Stimulated activated memory B cell treated with anti-CD40 and anti-IgM and Interleukin-4, amounts not matched to agents 10 μg/mL and 1 μg/mL and 100 μg/mL, for 72 hours (primary cell): ENCODE measurements at regions not wholly inside any gene's neighbourhood (a gene's known extent, or its start where the extent isn't known, plus 50 kb on each side); places are given as distances from the start of the nearest gene placed in this dataset.
"Not testable (repeated sequence)": the region's sequence is repeated elsewhere in the genome, so short reads cannot be mapped to it uniquely, and the experiment has no call there.

Experiments
- ATAC-seq: fragments of 150-1000 bp; cut with Tn5 transposase; 2 replicates; pipeline ENCODE4 v1.10.0; 2021
- H3K27ac Mint-ChIP-seq: one replicate; pipeline ENCODE4 v1.8.0; 2022; ENCODE audit warnings: mild to moderate bottlenecking, mixed read lengths
- H3K27me3 Mint-ChIP-seq: one replicate; pipeline ENCODE4 v1.8.0; 2022; ENCODE audit warnings: mixed read lengths
- H3K36me3 Mint-ChIP-seq: one replicate; pipeline ENCODE4 v1.8.0; 2022; ENCODE audit warnings: mixed read lengths
- H3K4me1 Mint-ChIP-seq: one replicate; pipeline ENCODE4 v1.8.0; 2022; ENCODE audit warnings: mixed read lengths
- H3K4me3 Mint-ChIP-seq: one replicate; pipeline ENCODE4 v1.8.0; 2022; ENCODE audit warnings: mild to moderate bottlenecking, moderate library complexity, mixed read lengths
- H3K9me3 Mint-ChIP-seq: one replicate; pipeline ENCODE4 v1.8.0; 2022; ENCODE audit warnings: mixed read lengths

DNA sequence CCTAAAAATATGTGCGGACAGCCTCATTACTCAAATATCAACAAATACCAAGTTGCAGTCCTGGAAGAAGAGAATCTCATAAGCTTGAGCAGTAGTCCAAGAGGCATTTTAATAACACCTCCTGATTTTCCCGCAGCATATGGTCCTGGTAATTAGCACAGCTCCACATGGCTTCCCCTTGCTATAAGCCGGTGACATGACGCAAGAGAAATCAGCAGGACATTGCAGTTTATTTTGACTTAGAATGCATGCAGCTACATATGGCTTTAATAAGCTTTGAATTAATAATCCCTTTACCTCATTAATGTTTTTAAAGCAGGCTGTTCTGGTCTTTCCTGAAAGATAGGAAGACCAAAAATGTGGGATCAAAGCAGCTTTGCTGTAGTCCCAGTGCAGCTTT is 137.6 kb downstream of the RAMP3 start:
- no peaks in the 10 kb centered on the region for H3K4me1 Mint-ChIP-seq
- H3K27ac Mint-ChIP-seq = no peak overlapping the region
- no peak for ATAC-seq
- peaks cover 49% of the 10 kb centered on the region for H3K27me3 Mint-ChIP-seq
- H3K4me3 Mint-ChIP-seq = no peak overlapping the region
- no peaks in the 10 kb centered on the region for H3K36me3 Mint-ChIP-seq
- H3K9me3 Mint-ChIP-seq = no peaks in the 10 kb centered on the region

DNA sequence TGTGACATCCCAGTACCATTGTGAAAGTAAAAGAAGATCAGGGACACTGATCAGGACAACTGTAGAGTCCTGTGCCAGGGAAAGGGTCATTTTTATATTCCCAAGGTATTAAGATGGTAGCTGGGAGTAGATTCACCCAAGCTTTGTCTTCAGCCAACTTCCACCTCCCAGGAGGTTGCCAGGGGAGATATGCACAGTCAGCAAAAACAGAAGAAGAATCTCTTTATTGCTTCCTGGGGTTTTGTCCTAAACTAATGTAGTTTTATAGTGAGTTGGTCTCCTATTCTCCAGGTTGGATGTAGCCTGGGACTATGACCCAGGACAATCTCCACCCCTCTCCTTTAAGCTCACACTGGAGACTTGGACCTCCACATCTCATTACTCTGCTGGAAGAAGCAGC is 139.2 kb downstream of the RAMP3 start:
- Mint-ChIP-seq H3K27ac (no peak overlapping the region), H3K9me3 (peaks cover 4% of the 10 kb centered on the region), H3K27me3 (peaks cover 61% of the 10 kb centered on the region), H3K4me3 (no peak overlapping the region), H3K4me1 (no peaks in the 10 kb centered on the region), H3K36me3 (no peaks in the 10 kb centered on the region)
- ATAC-seq = no peak

DNA sequence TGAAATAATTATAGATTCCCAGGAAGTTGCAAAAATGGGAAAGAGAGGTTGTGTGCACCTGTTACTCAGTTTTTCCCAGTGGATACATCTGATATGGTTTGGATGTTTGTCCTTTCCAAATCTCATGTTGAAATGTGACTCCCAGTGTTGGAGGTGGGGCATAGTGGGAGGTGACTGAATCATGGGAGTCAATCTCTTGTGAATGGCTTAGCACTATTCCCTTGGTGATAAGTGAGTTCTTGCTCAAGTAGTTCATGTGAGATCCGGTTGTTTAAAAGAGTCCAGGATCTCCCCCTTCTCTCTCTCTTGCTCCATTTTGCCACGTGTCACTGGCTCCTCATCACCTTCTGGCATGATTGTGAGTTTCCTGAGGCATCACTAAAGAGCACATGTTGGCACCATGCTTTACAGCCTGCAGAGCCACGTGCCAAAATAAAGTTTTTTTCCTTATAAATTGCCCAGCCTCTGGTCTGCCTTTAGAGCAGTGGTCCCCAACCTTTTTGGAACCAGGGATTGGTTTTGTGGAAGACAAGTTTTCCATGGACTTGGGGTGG is 149.2 kb downstream of the RAMP3 start:
- peaks cover 21% of the 10 kb centered on the region for H3K9me3 Mint-ChIP-seq
- no peak overlapping the region for H3K27ac Mint-ChIP-seq
- no peaks in the 10 kb centered on the region for H3K36me3 Mint-ChIP-seq
- peaks cover 27% of the 10 kb centered on the region for H3K27me3 Mint-ChIP-seq
- ATAC-seq = no peak
- H3K4me1 Mint-ChIP-seq = no peaks in the 10 kb centered on the region
- H3K4me3 Mint-ChIP-seq = no peak overlapping the region

DNA sequence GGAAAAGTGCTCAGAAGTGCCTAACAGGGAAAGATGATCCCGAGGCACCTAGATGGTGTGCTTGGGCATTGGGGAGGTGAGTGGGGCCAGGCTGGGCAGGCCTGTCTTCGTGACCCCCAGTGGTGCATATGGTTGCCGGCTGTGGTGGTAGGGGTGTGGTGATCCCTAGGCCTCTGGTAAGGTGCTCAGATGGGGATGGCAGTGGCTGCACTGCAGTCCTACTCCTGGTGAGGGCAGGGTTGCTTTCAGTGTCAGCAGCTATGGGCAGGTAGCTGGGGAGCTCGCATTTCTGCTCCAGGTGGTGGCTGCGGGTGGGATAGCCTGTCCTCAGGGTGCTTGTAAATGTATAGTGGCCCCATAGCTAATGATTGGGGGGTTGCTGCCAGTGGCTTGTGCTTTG is 154.0 kb downstream of the RAMP3 start:
- H3K27me3 Mint-ChIP-seq = peaks cover 26% of the 10 kb centered on the region
- H3K4me3 Mint-ChIP-seq = no peak overlapping the region
- no peak overlapping the region for H3K27ac Mint-ChIP-seq

DNA sequence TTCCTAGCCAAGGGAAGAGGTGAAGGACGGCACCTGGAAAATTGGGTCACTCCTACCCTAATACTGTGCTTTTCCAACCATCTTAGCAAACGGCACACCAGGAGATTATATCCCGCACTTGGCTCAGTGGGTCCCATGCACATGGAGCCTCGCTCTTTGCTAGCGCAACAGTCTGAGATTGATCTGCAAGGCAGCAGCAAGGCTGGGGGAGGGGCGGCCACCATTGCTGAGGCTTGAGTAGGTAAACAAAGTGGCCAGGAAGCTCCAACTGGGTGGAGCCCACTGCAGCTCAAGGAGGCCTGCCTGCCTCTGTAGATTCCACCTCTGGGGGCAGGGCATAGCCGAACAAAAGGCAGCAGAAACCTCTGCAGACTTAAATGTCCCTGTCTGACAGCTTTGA is 157.9 kb downstream of the RAMP3 start:
- not testable (repeated sequence) for H3K27ac Mint-ChIP-seq, H3K36me3 Mint-ChIP-seq, ATAC-seq, H3K4me3 Mint-ChIP-seq, H3K4me1 Mint-ChIP-seq
- Mint-ChIP-seq H3K9me3 (peaks cover 18% of the 10 kb centered on the region), H3K27me3 (peaks cover 39% of the 10 kb centered on the region)

More for the DNA sequence above, 154.0 kb downstream of the RAMP3 start:
- Mint-ChIP-seq H3K4me1 (no peaks in the 10 kb centered on the region), H3K36me3 (no peaks in the 10 kb centered on the region), H3K9me3 (peaks cover 23% of the 10 kb centered on the region)
- ATAC-seq = no peak

DNA sequence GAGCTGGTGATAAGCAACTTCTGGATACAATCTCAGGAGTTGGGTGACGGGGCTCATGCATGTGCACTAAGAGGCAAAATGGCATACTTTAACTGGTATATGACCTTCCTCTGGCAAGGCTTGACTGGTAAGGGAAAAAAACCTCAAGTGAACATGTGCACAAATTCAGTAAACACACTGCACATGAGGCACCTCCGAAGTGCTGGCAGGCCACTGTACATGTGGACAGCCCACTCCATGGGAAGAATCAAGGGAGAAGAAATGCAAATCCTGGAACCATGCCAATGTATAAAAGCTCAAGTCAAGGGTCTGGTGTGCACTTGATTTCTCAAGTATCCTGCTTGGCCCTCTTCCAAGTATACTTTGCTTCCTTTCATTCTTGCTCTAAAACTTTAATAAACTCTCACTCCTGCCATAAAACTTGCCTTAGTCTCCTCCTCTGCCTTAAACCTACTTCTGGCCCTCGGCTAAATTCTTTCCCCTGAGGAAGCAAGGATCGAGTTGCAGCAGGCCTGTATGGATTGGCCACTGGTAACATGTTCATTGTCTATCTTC is 167.2 kb downstream of the RAMP3 start:
- no peaks in the 10 kb centered on the region for H3K36me3 Mint-ChIP-seq
- H3K4me1 Mint-ChIP-seq = no peaks in the 10 kb centered on the region
- H3K4me3 Mint-ChIP-seq = no peak overlapping the region
- peaks cover 12% of the 10 kb centered on the region for H3K27me3 Mint-ChIP-seq
- no peak for ATAC-seq
- peaks cover 2% of the 10 kb centered on the region for H3K9me3 Mint-ChIP-seq
- H3K27ac Mint-ChIP-seq = no peak overlapping the region

DNA sequence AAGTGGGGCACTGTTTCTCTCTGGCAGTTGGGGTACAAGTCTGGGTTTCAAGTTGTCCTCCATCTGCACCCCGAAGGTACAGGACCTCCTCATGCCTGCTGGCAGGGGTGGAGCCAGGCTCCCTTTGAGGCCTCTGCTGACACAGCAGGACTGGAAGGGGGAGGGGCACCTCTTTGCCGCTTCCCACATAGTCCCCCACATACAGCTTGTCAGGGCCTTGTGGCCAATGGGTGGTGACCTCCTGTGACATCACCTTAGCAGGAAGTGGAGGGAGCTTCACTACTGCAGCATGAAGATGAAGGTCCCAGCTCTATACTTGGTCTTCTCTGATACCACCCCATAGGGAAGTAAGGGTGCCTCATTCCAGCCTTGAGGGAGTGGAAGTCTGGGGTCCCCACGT is 167.8 kb downstream of the RAMP3 start:
- Mint-ChIP-seq H3K4me1 (no peaks in the 10 kb centered on the region), H3K27ac (no peak overlapping the region), H3K27me3 (peaks cover 12% of the 10 kb centered on the region), H3K9me3 (no peaks in the 10 kb centered on the region), H3K4me3 (no peak overlapping the region), H3K36me3 (no peaks in the 10 kb centered on the region)
- peak; percentile 24 for ATAC-seq

DNA sequence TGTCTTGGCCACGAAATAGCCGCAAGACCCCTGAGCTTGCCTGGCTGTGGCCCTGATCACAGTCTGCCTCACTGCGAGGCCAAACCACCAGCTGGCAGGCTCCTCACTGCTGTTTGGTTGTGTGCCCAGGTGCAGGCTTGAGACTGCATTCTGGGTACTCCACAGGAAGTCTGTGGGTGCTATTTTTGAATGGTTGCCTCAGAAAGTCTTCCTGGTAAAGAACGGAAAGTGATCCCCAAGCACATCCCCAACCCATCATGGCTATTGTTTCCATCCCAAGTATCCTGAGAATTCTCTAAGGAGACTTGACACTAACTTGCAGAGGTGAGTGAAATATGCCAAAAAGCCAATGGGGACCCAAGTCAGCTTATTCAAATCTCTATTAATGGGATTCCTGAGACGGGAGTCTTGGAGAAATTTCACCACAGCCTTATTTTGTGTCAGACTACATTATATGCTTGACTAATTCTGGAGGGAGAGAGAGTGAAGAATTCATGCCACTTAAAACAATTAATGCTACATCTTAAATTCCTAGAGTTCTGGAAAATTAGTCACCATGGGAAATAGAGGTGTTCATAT is 170.9 kb downstream of the RAMP3 start:
- Mint-ChIP-seq H3K27me3 (peaks cover 27% of the 10 kb centered on the region), H3K4me1 (no peaks in the 10 kb centered on the region), H3K36me3 (no peaks in the 10 kb centered on the region), H3K27ac (no peak overlapping the region), H3K4me3 (no peak overlapping the region), H3K9me3 (peaks cover 7% of the 10 kb centered on the region)
- no peak for ATAC-seq

DNA sequence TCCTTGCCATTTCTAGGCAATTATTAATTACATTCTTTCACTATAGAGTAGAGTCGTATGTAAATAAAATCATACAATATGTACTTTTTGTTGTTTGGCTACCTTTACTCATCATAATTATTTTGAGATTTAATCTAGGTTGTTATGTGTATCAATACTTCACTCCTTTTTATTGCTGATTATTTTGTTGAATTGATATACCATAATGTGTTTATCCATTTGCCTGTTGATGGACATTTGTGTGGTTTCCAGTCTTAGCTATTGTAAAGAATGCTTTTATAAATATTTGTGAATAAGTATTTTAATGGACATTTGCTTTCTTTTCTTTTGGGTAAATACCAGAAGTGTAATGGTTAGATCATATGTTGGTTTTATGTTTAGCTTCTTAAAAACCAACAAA is 174.0 kb downstream of the RAMP3 start:
- H3K36me3 Mint-ChIP-seq = no peaks in the 10 kb centered on the region
- no peaks in the 10 kb centered on the region for H3K4me1 Mint-ChIP-seq
- no peak overlapping the region for H3K4me3 Mint-ChIP-seq
- H3K9me3 Mint-ChIP-seq = peaks cover 19% of the 10 kb centered on the region
- H3K27me3 Mint-ChIP-seq = peaks cover 58% of the 10 kb centered on the region
- ATAC-seq = no peak
- H3K27ac Mint-ChIP-seq = no peak overlapping the region

DNA sequence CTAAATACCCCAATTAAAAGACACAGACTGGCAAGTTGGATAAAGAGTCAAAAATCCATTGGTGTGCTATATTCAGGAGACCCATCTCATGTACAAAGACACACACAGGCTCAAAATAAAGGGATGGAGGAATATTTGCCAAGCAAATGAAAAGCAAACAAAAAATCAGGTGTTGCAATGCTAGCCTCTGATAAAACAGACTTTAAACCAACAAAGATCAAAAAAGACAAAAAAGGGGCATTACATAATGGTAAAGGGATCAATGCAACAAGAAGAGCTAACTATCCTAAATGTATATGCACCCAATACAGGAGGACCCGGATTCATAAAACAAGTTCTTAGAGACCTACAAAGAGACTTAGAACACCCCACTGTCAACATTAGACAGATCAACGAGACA is 177.4 kb downstream of the RAMP3 start:
- H3K36me3 Mint-ChIP-seq, H3K4me1 Mint-ChIP-seq, ATAC-seq, H3K4me3 Mint-ChIP-seq, H3K27ac Mint-ChIP-seq: not testable (repeated sequence)
- peaks cover 58% of the 10 kb centered on the region for H3K27me3 Mint-ChIP-seq
- H3K9me3 Mint-ChIP-seq = peaks cover 23% of the 10 kb centered on the region

DNA sequence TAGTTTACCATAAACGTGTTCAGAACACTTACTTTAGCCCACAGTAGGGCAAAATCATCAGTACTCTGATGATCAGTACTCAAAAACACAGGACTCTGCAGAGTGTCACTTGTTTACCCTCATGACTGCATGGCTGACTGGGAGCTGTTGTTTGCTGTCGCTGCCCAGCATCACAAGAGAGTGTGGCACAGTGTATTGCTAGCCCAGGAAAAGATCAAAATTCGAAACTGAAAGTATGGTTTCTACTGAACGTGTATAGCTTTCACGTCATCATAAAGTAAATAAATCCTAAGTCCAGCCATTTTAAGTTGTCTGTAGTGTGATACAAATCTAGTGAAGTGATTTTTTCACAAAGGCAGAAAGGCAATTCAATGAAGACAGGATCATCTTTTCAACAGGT is 184.6 kb downstream of the RAMP3 start:
- Mint-ChIP-seq H3K36me3 (no peaks in the 10 kb centered on the region), H3K4me1 (no peaks in the 10 kb centered on the region), H3K9me3 (peaks cover 10% of the 10 kb centered on the region), H3K27me3 (peaks cover 32% of the 10 kb centered on the region), H3K4me3 (no peak overlapping the region), H3K27ac (no peak overlapping the region)
- no peak for ATAC-seq

DNA sequence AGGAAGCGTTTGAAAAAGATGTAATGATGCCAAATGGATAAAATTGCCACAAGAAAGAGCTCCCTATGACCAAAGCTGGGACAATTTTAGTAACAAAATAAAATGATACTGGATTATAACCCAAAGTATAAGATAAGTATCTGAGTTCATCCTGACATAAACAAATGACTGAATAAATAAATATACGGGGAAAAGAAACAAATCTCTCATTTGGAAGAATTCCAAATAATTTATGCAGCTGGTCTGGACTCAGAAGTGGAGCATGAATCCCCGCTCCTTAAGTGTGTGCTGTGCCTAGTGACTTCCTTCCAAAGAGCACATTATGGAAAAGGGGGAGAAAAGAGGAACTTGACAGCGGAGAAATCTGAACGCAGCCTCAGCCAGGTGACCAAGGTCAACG is 186.2 kb downstream of the RAMP3 start:
- no peak for ATAC-seq
- Mint-ChIP-seq H3K36me3 (no peaks in the 10 kb centered on the region), H3K27ac (no peak overlapping the region), H3K9me3 (peaks cover 7% of the 10 kb centered on the region), H3K4me1 (no peaks in the 10 kb centered on the region), H3K27me3 (peaks cover 41% of the 10 kb centered on the region), H3K4me3 (no peak overlapping the region)

DNA sequence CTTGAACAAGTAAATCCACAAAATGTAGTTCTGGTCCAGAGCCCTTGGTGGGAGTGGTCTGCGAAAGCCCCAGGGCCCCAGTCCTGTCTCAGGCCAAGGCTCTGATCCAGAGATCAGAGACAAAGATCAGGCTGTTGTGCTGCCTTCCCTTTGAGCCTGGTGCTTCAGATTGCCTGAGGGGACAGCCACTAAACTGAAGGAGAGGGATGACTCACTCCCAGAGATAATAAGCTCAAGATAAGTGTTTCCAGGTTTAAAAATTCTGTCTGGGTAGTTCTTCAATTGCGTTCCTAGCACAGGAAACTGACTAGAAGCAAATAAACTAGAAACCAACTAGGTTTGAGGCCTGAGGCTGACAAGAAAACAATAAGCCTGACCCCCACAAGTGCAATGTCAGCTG is 190.2 kb downstream of the RAMP3 start:
- no peaks in the 10 kb centered on the region for H3K36me3 Mint-ChIP-seq
- H3K27ac Mint-ChIP-seq = no peak overlapping the region
- peaks cover 35% of the 10 kb centered on the region for H3K27me3 Mint-ChIP-seq
- no peaks in the 10 kb centered on the region for H3K4me1 Mint-ChIP-seq
- ATAC-seq = no peak
- H3K9me3 Mint-ChIP-seq = peaks cover 5% of the 10 kb centered on the region
- H3K4me3 Mint-ChIP-seq = no peak overlapping the region

DNA sequence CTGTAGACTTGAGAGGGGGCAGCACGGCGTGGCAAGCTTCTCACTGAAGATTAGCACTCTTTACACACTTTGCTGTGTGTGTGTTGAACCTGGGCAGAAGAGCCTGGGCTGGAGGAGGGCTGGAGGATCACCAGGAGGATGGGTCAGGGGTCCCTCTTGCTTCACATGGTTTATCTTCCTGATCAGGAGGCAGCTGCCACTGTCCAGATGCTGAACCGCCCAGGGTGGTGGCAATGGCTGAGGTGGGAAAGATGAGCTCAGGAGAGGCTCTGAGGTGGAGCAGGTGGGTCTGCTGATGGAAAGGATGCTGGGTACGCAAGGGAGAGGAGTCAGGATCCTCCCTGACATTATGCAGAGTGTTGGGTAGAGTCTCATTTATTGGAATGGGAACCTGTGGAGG is 191.5 kb downstream of the RAMP3 start:
- no peaks in the 10 kb centered on the region for H3K4me1 Mint-ChIP-seq
- no peaks in the 10 kb centered on the region for H3K9me3 Mint-ChIP-seq

DNA sequence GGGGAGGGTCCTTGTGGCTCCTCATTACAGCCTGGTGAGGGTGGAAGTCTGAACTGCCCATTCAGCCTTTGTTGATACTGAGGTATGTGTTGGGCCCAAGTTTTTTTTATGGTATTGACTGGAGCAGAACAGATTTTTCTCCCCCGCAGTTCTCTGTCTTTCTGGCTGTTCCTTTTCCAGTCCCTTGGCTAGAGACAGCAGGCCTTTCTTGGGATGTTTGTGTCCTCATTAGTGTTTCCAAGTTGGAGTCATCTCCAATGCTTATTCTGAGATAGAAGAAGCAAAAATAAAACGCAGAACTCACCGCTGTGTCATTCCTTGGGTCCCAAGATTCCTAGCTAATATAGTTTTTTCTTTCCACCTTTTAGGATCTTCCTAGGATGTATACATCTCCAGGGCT is 193.3 kb downstream of the RAMP3 start:
- Mint-ChIP-seq H3K36me3 (no peaks in the 10 kb centered on the region), H3K27me3 (peaks cover 46% of the 10 kb centered on the region), H3K4me1 (no peaks in the 10 kb centered on the region), H3K9me3 (no peaks in the 10 kb centered on the region), H3K4me3 (no peak overlapping the region), H3K27ac (no peak overlapping the region)
- ATAC-seq = no peak

More for the DNA sequence above, 191.5 kb downstream of the RAMP3 start:
- ATAC-seq = peak; percentile 38
- no peak overlapping the region for H3K27ac Mint-ChIP-seq
- no peaks in the 10 kb centered on the region for H3K36me3 Mint-ChIP-seq
- peaks cover 37% of the 10 kb centered on the region for H3K27me3 Mint-ChIP-seq
- no peak overlapping the region for H3K4me3 Mint-ChIP-seq

DNA sequence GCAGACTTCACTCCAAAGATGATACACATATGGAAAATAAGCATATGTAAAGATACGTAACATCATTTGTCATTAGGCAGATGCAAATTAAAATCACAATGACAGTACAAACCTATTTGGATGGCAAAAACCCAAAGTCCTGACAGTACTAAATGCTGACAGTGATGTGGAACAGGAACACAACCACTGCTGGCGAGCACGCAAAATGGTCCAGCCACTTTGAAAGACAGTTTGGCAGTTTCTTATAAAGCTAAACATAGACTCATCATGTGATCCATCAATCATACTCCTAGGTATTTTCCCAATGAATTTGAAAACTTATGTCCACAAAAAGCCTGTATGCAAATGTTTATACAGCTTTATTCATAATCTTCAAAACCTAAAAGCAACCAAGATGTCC is 200.7 kb downstream of the RAMP3 start:
- H3K4me3 Mint-ChIP-seq = no peak overlapping the region
- no peaks in the 10 kb centered on the region for H3K36me3 Mint-ChIP-seq
- H3K27me3 Mint-ChIP-seq = peaks cover 20% of the 10 kb centered on the region
- no peaks in the 10 kb centered on the region for H3K4me1 Mint-ChIP-seq
- no peak overlapping the region for H3K27ac Mint-ChIP-seq
- H3K9me3 Mint-ChIP-seq = peaks cover 5% of the 10 kb centered on the region
- no peak for ATAC-seq
